ENCODE measurements at regions not wholly inside any gene's neighbourhood (a gene's known extent, or its start where the extent isn't known, plus 50 kb on each side); places are given as distances from the start of the nearest gene placed in this dataset.

GRCh38 chr3:6504834-6505233, 356.1 kb upstream of the GRM7 start:
- H3K27ac ChIP-seq (replicated peaks) = no peak overlapping the region
- no peak for TF ChIP-seq CTCF (IDR thresholded peaks at IDR 0.05; ENCODE audit: borderline replicate concordance)
- peaks cover 2% of the 10 kb centered on the region for H3K9me3 ChIP-seq (replicated peaks)
- intact Hi-C loops (cut with micrococcal nuclease) = no loop called here
- H3K4me3 ChIP-seq = no peak overlapping the region
- no peaks in the 10 kb centered on the region for H3K27me3 ChIP-seq (ENCODE audit: low read depth)
- no peaks in the 10 kb centered on the region for H3K36me3 ChIP-seq
- no peak for DNase-seq
- H3K4me1 ChIP-seq = no peaks in the 10 kb centered on the region

GRCh38 chr3:6508410-6508759, 352.5 kb upstream of the GRM7 start:
- no peak for TF ChIP-seq CTCF (IDR thresholded peaks at IDR 0.05; ENCODE audit: borderline replicate concordance)
- Histone ChIP-seq H3K27me3 (ENCODE audit: low read depth) (no peaks in the 10 kb centered on the region), H3K27ac (replicated peaks) (no peak overlapping the region), H3K36me3 (no peaks in the 10 kb centered on the region), H3K4me3 (no peak overlapping the region), H3K9me3 (replicated peaks) (no peaks in the 10 kb centered on the region), H3K4me1 (no peaks in the 10 kb centered on the region)
- intact Hi-C loops (cut with micrococcal nuclease) = no loop called here
- no peak for DNase-seq

- H3K4me1 ChIP-seq = no peaks in the 10 kb centered on the region
- no peaks in the 10 kb centered on the region for H3K27me3 ChIP-seq (ENCODE audit: low read depth)
- no peak overlapping the region for H3K4me3 ChIP-seq
- no peaks in the 10 kb centered on the region for H3K9me3 ChIP-seq (replicated peaks)
- no peak for DNase-seq
- no peaks in the 10 kb centered on the region for H3K36me3 ChIP-seq
- TF ChIP-seq CTCF (IDR thresholded peaks at IDR 0.05; ENCODE audit: borderline replicate concordance) = no peak
- intact Hi-C loops (cut with micrococcal nuclease) = no loop called here
- H3K27ac ChIP-seq (replicated peaks) = no peak overlapping the region
These were observed 351.3 kb upstream of the GRM7 start for GRCh38 chr3:6509576-6509975.

GRCh38 chr3:6510713-6511112, 350.2 kb upstream of the GRM7 start:
- H3K36me3 ChIP-seq = no peaks in the 10 kb centered on the region
- no peaks in the 10 kb centered on the region for H3K9me3 ChIP-seq (replicated peaks)
- no peaks in the 10 kb centered on the region for H3K27me3 ChIP-seq (ENCODE audit: low read depth)
- no peak overlapping the region for H3K4me3 ChIP-seq
- no peak for TF ChIP-seq CTCF (IDR thresholded peaks at IDR 0.05; ENCODE audit: borderline replicate concordance)
- no peak for DNase-seq
- intact Hi-C loops (cut with micrococcal nuclease) = no loop called here
- no peak overlapping the region for H3K27ac ChIP-seq (replicated peaks)
- H3K4me1 ChIP-seq = no peaks in the 10 kb centered on the region

GRCh38 chr3:6512172-6512800, 348.6 kb upstream of the GRM7 start:
- Histone ChIP-seq H3K4me3 (no peak overlapping the region), H3K27me3 (ENCODE audit: low read depth) (no peaks in the 10 kb centered on the region), H3K27ac (replicated peaks) (no peak overlapping the region), H3K4me1 (no peaks in the 10 kb centered on the region), H3K9me3 (replicated peaks) (no peaks in the 10 kb centered on the region), H3K36me3 (no peaks in the 10 kb centered on the region)
- no peak for DNase-seq
- no peak for TF ChIP-seq CTCF (IDR thresholded peaks at IDR 0.05; ENCODE audit: borderline replicate concordance)
- intact Hi-C loops (cut with micrococcal nuclease) = no loop called here

Data from left ventricle myocardium inferior (tissue), 1 donor.